DMS 273 treated with DMSO at 0.1 percent for 48 hours (cell line): ENCODE measurements at regions not wholly inside any gene's neighbourhood (a gene's known extent, or its start where the extent isn't known, plus 50 kb on each side); places are given as distances from the start of the nearest gene placed in this dataset.

ENCODE experiments used
- DNase-seq: peaks from one replicate; lab custom pipeline; 2025; lab: John Stamatoyannopoulos, UW

GRCh38 chr14:34015383-34015782 is 64.5 kb upstream of the EGLN3 start:
- no peak for DNase-seq

- DNase-seq: no peak
Observed at GRCh38 chr14:34014936-34015335, 64.1 kb upstream of the EGLN3 start.

- no peak for DNase-seq
Observed at GRCh38 chr14:34013721-34014060, 62.8 kb upstream of the EGLN3 start.

GRCh38 chr14:34012978-34013720 is 62.3 kb upstream of the EGLN3 start:
- no peak for DNase-seq

GRCh38 chr14:34012369-34012768 is 61.5 kb upstream of the EGLN3 start:
- no peak for DNase-seq

- no peak for DNase-seq
Observed at GRCh38 chr14:34009956-34010355, 59.1 kb upstream of the EGLN3 start.

GRCh38 chr14:34007902-34008301 is 57.0 kb upstream of the EGLN3 start:
- no peak for DNase-seq

- no peak for DNase-seq
Observed at GRCh38 chr14:34005901-34006300, 55.0 kb upstream of the EGLN3 start.

GRCh38 chr14:34004881-34005280 is 54.0 kb upstream of the EGLN3 start:
- no peak for DNase-seq

GRCh38 chr14:34003691-34004090 is 52.8 kb upstream of the EGLN3 start:
- no peak for DNase-seq

- no peak for DNase-seq
Observed at GRCh38 chr14:34003082-34003668, 52.3 kb upstream of the EGLN3 start.
